GM19035 (cell line): ENCODE measurements at regions not wholly inside any gene's neighbourhood (a gene's known extent, or its start where the extent isn't known, plus 50 kb on each side); places are given as distances from the start of the nearest gene placed in this dataset.

ENCODE experiments used
- ATAC-seq: cut with Tn5 transposase; IDR thresholded peaks from one replicate; pipeline ENCODE4 v1.9.1; 2021; ENCODE audit not compliant: unreplicated experiment

DNA sequence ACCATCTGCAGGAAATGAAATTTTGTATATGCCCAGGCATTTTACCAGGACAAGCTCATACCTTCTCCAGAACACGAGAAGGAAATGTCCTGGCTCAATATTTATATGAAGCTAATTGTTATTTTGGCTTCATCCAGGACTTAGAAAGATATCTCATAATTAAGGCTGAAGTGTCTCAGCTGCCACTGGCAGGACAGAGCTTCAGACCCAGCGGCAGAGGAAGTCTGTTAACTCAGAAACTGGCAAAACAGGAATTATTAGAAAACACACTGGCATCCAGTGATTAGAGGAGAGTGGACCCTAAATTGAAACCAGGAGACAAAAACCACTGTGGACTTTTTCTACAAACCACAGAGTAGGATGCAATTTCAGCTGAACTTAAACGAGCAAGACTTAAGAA is 329.7 kb downstream of the CYRIA start:
- no peak for ATAC-seq

DNA sequence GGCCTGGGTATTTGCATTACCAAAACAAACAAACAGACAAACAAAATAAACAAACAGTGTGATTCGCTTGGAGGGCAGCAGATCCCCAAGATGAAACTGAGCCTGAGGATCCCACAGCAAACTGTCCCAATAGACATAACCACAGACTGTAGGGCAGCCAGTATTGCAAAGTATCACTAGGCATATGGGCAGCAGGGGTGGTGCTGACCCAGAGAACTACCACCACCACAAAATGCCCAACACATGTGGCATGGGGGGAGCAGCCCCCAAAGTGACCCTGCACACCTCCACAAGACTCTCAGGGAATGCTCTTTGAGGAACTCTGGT is 330.1 kb downstream of the CYRIA start:
- no peak for ATAC-seq

DNA sequence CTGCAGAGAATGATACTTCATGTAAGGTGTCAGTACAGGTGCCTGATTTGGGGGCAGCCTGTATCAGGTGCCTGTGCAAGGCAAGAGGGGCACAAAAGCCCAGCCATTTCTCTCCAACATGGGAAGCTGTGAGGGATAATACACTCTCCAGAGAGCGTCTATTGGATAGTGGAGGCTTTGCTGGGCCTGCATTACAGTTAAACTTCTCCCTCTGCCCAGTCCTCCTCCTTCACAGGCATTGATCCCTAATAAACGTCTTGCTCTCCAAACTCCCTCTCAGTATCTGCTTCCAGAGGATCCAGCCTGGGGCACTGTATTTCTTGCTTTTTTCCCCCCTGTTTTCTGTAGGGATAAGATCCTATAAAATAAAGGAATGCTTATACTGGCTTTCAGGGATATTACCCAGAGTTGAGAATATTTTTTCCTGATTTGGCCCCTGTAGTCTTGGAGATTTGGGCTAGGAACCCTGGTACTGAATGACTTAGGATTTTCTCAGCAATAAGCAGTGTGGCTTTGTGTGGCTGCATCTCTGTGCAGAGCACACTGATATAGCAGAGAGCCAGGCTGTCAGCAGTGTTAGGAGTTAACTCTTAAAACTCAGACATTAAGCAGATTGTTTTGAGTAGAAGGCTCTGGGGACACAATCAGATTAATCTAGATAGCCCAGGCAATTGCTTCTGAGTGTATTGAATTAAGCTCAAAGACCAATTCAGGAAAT is 330.6 kb downstream of the CYRIA start:
- no peak for ATAC-seq

DNA sequence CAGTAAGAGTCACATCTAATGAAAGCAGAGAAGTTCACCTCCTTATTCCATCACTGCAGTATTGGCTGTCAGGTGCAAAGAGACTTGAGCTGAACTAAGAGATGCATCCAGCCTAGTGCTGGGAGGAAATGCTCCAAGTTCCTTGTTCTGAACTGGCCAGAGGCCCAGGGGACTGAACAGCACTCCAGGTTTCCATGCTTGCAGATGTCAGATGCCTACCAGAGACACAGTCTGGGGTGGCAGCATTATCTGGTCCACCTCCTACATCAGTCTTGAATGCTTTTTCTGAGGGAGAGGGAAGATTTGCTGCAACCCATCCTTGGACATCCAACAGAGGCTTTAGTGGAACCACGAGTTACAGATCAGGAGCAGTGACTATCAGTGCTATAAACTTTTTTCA is 331.3 kb downstream of the CYRIA start:
- no peak for ATAC-seq

DNA sequence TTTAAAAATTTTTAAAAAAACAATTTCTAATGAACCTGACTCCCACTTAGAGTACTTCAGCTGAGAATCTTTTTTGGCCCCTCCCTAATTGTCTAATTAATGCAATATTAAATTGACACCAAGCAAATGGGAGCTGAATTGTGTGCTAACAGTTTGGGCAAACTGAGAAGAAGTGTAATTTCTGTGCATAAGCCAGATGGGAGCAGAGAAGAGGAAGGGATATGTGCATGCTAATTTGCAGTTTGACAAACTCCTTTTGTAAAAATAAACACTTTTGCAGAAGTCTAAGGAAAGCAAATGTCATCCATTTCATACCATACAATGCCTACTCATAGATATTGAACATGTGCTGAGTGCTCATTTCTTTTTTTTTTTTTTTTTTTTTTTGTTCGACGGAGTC is 332.0 kb downstream of the CYRIA start:
- ATAC-seq: no peak

DNA sequence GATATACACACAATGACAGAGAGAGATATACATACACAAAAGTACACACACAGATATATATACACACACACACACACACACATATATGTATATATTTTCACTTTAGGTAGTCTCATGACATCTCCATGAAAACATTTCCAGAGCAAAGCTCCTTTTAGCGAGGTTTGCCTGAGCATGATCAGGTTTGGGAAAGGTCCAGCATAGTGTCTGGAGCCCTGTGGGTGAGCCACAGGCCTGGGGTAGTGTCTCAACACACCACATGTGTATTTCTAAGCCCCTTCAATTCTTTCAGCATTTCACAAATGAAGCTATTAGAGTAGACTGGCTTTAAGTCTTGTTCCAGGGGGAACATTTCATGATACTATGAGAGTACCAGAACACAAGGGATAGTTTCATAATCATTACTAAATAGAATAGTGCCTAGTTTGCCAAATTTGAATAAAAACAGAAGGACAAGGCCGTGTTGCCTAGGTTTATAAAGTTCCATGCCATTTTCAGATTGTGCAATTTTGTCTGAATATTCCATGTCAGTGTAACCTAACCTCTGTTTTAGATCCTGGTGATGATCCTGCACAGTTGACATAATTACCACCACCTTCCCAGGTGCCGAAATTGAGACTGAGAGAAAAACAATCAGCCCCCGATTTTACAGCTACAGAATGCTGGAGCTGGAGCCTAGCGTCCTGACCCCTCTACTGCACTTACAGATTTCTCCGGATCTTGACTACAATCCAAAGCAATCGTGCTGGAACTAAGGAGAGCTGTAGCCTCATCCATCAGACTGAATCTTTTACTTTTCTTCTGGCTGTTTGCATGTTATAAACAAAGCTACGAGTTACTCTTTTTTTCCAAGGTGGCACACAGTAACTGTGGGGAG is 332.7 kb downstream of the CYRIA start:
- no peak for ATAC-seq

DNA sequence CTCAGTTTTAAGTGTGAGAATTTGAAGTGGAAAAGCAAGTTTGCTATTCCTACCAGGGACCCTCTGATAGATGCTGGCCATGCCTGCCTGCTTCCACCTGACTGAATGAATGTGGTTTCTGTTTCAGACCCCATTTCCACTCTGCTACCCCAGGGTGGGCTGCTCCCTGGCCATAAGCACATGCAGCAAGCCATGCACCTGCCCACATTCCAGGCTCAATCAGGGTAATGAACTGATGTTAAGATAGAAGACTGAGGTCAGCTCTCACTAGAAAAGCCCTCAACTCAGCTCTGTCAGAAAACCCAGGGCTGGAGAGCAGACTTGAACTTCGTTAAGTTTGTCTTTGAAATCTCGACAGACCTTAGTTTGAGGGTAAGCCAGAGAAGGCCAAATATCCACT is 333.9 kb downstream of the CYRIA start:
- ATAC-seq: no peak

DNA sequence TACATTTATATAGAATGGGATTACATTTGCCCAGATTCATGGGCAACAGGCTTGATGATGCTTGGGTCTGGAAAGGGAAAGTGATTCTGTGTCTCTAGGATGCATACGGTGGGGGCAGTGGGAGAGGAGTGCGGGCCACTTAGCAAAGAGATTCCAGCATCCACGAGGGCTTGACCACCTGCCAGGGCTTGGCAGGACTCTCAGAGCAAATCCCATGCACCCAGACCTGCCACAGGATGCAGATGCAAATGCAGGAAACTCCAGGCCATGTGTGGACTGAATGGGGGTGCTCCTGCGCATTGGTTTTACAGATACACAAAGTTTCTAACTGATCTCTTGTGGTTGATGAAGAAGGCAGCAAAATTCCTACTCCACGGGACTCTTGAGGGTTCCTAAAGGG is 334.7 kb downstream of the CYRIA start:
- no peak for ATAC-seq

DNA sequence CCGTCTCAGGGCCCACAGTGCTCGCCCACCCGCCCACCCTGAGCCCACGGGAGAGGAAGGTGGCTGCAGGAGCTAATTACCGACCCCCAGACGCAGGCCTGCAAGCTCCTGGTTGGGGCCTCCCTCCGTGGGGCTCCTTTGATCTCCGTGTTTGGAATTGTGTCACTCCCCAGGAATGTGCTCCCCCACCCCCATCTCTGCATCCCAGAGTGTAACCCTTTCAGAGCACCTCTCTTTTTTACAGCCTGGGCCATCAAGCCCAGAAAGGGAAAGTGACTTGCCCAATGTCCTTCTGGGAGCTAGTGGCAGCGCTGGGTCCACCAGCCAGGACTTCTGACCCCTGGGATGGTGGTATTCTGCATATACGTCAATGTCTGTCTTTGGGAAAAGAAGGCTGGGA is 335.1 kb downstream of the CYRIA start:
- ATAC-seq: no peak

DNA sequence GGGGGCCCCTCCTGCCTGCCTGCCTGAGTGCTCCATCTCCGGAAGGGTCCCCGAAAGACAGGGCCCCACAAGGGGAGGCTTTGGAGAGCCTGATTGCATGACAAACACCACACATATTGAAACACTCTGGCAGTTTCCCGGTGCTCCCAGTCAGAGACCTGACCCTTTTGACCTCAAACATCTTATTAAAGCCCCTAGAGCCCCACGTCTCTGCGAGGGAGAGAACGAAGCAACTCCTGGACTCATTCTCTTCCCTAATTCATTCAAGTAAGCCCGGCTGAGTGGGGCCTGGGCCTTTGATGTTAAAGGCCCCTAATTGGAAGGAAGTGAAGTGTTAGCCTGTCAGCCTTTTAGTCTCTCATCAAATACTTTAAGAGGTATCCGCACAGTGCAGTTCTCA is 335.6 kb downstream of the CYRIA start:
- no peak for ATAC-seq

DNA sequence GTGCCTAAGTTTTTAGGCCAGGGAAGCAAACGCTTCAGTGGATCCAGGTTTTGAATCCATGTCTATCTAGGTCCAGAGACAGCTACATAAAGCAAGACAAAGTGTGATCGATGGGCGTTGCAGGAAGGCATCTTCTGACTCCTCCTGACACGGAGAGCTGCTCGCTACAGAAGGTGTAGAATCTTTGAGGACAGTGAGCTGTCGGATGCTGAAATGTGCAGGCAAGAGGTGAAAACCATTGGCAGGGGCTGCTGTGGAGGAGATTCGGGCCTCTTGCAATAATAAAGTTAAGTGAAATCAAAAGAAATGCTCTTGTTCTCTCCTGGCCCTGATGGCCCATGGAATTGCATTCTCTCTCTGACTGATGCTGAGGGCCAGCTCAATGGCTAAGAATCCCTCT is 336.2 kb downstream of the CYRIA start:
- no peak for ATAC-seq

DNA sequence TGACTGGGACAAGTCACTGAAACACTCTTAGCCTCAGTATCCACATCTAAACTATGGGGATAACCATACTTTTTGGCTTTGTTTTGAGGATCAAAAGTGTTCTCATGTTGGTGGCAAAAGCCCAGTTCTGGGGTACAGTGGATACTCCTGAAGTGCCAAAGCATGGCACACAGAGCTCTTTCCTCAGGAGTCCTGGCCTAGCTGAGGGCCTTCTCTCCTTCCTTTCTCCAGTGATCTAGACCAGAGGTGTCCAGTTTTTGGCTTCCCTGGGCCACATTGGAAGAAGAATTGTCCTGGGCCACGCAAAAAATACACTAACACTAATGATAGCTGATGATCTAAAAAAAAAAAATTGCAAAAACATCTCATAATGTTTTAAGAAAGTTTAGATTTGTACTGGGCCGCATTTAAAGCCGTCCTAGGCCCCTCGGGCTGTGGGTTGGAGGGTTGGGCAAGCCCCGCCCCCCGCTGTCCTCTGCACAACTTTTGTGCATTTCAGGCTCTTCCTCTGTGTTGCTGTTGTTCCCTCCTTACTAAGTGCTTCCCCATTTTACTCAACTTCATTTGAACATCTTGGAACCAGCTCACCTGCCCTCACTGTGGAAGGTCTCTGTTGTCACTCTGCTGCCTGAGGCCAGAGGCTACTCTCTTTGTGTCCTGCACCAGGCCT is 337.0 kb downstream of the CYRIA start:
- ATAC-seq: no peak

DNA sequence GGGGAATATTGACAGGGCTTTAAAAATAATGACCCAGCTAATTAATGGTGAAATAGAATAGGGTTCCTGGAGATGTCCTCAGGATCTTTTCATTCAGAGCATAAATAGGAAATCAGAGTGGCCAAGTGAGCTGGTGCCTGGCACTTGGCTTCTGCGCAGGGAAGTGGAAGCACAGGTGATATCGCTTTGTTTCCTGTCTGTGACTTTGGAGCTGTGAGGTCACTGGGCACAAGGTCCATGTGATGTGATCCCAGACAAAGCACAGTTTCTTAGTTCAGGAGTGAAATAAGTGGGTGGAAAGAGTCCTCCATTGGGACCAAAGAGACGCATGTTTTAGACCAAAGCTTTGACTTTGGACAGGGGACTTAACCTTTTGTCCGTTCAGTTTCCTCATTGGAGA is 338.3 kb downstream of the CYRIA start:
- no peak for ATAC-seq

DNA sequence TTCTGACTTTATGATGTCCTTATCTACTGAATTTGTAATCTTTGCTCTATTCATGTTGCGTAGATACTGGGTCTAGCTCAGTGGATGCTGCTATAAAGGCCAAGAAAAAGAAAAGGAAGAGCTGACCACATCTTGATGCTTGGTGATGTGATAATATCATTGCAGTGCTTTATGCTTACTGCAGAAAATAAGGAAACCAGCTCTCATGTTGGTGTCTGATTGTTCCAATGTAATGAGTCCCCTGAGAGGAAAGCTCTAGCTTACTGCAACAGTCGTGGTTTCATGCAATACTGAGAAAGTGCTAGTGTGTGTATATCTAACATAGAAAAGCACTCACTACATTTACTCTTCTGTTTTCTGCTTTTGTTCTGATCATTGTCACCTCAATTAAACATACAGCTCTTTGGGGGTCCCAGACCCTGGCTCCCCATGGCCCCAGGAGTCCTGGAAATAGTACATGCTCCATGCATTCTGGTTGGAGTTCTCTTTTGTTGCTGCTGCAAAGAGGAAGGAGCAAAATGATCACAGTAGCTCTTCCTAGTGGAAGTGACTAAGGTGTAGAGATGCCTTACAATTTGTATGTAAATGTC is 338.8 kb downstream of the CYRIA start:
- no peak for ATAC-seq

DNA sequence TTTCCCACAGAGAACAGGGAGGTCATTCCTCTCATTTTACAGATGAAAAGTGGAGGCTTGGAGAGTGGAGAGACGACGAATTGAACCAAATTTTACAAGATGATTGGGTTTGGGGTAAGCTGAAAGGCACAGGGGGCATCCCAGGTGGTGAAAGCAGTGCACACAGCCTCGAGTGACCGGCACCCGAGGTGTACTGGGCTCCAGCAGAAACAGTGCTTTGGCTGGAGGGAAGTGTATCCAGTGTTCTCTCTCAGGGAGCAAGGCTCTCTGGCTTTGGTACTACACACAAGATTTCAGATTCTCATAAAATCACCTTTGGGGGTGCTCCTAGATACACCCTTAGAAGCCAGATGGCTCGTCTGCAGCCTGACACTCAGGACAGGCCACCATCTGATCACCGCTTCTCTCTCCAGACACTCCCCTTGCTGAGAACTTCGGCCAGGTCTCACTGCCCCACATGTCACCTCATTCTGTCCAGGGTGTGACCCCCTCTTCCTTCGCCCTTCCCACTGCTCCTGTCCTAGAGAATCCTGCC is 339.6 kb downstream of the CYRIA start:
- no peak for ATAC-seq

DNA sequence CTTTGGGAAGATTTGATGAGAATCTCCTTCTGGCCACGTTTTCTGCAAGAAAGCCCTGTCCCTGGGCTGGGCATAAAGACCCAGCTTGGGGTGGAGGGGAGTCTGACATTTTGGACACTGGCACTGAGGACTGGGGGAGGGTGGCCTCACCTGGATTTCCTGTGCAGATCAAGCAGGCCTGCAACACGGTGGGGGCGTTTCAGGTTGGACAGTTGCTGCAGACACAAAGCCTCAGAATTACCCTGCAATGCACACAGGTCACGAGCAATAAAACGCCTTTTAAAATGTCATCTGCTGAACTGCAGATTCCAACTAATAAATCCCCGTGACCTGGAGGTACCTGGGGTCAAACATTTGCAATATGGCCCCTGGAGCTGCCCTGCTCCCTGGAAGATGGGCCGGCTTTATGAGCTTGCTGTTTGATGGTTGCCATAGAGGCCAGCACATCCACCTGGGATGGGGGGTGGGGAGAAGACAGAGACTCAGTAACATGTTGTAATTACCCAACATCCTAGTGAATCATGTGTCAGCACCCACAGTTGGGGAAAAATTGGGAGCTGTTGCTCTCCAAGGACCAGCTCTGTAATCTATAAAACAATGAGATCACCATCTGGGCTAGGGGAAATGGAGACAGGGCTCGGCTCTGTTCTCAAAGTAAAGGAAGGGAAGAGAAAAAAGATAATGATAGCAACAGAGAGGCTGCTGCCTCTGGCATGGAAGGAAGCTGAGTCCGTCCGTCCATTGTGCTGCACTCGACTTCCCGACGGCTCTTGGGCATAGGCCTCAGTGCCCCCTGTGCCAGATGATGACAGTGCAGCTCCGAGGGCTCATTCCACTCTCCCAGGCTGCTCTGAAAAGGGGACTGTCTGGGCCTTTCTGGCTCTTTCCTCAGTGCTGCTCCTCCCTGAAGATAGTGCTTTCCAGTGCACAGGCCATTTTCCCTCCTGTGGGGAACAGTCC is 340.3 kb downstream of the CYRIA start:
- no peak for ATAC-seq

DNA sequence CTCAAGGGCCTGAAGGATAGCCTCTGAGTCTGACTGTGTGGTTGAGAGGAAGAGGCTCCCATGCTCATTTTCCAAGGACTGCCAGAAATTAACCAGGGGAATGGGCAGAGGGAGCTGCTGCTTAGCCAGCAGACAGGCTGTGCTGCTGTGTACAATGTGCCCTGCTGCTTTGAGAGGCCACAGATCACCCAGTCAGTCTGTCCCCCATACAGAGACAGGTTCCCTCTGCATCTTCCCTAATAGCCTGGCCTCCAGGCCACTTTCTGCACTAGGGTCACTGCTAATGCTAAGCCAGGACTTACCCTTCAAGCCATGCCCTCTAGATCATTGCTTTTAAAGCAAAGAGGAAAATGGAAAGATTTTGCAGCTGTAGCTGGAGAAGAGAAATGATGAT is 341.1 kb downstream of the CYRIA start:
- no peak for ATAC-seq

DNA sequence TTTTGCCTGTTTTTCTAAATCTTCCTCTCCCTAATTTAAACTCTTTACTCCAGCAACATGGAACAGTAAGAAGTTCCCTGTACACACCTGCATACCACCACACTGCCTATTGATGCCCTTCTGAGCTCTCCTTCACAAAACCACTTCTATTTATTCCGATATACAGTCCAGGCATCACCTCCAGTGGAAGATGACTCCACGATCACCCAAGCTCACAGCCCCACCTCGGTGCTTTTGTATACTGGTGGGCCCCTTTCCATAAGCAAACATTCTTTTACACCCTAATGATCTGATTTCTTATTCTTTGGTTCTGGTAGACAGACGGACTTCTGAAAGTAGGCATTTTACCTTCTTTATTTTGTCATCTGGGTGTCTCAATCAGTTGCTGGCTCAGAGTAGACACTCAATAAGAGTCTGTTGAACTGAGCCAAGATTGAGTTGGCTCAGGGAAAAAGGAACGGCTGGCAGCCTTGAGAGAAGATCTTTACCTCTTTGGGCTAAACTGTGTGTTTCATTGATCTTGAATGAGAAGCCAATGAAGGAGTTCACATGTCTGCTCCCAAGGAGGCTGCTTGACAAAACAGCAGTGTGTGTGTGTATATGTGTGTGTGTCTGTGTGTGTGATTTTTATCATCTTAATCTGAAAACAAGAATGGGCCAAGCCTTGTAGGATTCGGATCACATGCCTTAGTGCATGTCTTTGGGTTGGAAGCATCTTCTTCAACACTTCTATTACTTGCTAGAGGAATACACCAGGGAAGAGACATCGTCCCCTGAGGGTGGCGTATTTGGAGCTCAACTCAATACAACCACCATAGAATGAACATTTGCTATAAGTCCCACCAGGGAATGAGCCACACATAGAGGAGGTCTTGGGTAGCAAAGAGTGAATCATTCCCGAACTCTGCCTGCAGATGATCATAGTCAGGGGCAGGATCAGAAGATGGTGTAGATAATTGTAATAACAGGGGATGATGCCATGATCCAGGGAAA is 341.8 kb downstream of the CYRIA start:
- ATAC-seq: no peak

DNA sequence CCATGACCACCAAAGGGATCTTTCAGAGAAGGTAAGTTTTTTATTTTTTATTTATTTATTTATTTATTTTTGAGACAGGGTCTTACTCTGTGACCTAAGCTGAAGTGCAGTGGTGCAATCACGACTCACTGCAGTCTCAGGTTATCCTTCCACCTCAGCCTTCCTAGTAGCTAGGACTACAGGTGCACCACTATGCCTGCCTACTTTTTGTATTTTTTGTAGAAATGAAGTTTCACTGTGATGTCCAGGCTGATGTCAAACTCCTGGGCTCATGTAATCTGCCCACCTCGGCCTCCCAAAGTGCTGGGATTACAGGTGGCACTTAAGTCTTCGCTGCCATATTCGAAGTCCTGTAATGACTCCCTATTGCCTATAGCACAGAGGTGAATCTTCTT is 342.5 kb downstream of the CYRIA start:
- ATAC-seq: no peak
